ENCODE measurements at regions not wholly inside any gene's neighbourhood (a gene's known extent, or its start where the extent isn't known, plus 50 kb on each side); places are given as distances from the start of the nearest gene placed in this dataset.
"Not testable (repeated sequence)": the region's sequence is repeated elsewhere in the genome, so short reads cannot be mapped to it uniquely, and the experiment has no call there.

DNA sequence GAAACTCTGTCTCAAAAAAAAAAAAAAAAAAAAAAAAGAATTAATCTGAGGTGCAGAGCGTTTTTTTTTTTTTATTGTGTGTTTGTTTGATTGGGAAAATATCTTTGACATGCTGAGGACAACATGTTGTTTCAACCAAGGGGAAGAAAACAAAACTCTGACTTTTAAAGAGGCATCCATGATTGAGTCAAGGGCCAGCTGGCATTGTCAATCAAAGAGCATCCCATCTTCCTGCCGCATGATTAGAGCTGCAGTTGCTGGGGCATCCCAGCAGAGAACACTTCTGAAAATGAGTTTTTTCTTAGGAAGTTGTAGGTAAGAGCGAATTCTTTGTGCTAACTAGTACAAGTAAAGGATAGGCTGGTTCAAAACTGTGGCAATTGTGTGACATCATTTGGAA is 200.9 kb upstream of the DAAM1 start:
- H3K27me3 ChIP-seq = no peaks in the 10 kb centered on the region
- H3K9me3 ChIP-seq (replicated peaks in 1 of 3) = no peaks in the 10 kb centered on the region
- TF ChIP-seq POLR2A (IDR thresholded peaks at IDR 0.05) = no peak
- TF ChIP-seq, protein P1, sequence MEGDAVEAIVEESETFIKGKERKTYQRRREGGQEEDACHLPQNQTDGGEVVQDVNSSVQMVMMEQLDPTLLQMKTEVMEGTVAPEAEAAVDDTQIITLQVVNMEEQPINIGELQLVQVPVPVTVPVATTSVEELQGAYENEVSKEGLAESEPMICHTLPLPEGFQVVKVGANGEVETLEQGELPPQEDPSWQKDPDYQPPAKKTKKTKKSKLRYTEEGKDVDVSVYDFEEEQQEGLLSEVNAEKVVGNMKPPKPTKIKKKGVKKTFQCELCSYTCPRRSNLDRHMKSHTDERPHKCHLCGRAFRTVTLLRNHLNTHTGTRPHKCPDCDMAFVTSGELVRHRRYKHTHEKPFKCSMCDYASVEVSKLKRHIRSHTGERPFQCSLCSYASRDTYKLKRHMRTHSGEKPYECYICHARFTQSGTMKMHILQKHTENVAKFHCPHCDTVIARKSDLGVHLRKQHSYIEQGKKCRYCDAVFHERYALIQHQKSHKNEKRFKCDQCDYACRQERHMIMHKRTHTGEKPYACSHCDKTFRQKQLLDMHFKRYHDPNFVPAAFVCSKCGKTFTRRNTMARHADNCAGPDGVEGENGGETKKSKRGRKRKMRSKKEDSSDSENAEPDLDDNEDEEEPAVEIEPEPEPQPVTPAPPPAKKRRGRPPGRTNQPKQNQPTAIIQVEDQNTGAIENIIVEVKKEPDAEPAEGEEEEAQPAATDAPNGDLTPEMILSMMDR (IDR thresholded peaks at IDR 0.05) = no peak
- no peaks in the 10 kb centered on the region for H3K36me3 ChIP-seq (replicated peaks in 1 of 2)
- 80 to 90% (median 88%) methylated on average over 3 of the region's 3 CpGs for WGBS, 4 donors
- no peak for DNase-seq
- no peak overlapping the region for H3K27ac ChIP-seq
- no peaks in the 10 kb centered on the region for H3K4me1 ChIP-seq (replicated peaks in 1 of 2)
- H3K4me3 ChIP-seq = no peak overlapping the region
- intact Hi-C loops (cut with DNase I) = no loop called here

DNA sequence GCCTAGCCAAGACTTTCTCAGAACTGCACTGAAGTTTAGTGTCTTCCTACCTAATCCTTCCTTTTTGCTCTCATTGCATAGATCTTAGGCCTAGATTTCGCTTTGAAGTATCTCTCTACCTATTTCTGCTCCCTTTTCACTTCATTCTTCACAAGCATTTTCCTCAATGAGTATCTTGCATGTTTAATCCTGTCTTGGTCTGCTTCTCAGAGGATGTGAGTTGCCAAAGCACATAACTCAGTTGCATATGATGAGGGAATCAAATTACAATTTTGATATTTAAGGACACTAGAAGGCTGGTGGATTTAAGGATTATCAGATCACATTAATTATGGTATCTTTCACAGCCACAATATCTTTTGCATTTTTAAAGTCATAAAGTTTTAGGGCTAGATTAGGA is 195.5 kb upstream of the DAAM1 start:
- Histone ChIP-seq H3K27me3 (no peaks in the 10 kb centered on the region), H3K36me3 (replicated peaks in 1 of 2) (no peaks in the 10 kb centered on the region), H3K27ac (no peak overlapping the region), H3K4me1 (replicated peaks in 1 of 2) (no peaks in the 10 kb centered on the region), H3K9me3 (replicated peaks in 1 of 3) (no peaks in the 10 kb centered on the region), H3K4me3 (no peak overlapping the region)
- DNase-seq = no peak
- intact Hi-C loops (cut with DNase I) = no loop called here
- TF ChIP-seq POLR2A (IDR thresholded peaks at IDR 0.05) = no peak
- TF ChIP-seq, protein P1 (IDR thresholded peaks at IDR 0.05) = no peak
- 58 to 93% (median 83%) methylated on average over 1 of the region's 1 CpG for WGBS, 4 donors

DNA sequence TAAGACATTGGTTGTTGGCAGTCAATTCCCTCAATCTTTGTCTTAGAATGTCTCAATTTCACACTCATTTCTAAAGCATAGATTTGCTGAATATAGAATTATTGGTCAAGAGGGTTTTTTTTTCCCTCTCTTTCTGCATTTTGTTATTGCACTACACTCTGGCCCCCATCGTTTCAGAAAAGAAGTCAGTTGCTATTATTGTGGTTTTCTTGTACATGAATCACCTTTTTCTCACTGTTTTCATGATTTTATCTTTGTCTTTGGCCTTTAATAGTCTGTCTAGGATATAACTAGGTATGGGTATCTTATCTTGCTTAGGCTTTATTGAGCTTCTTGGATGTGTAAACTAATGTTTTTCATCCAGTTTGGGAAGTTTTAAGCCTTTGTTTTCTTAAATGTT is 194.3 kb upstream of the DAAM1 start:
- Histone ChIP-seq H3K4me1 (replicated peaks in 1 of 2) (no peaks in the 10 kb centered on the region), H3K9me3 (replicated peaks in 1 of 3) (no peaks in the 10 kb centered on the region), H3K27ac (no peak overlapping the region), H3K27me3 (no peaks in the 10 kb centered on the region), H3K4me3 (no peak overlapping the region), H3K36me3 (replicated peaks in 1 of 2) (no peaks in the 10 kb centered on the region)
- intact Hi-C loops (cut with DNase I) = no loop called here
- 0 to 81% (median 66%) methylated on average over 1 of the region's 1 CpG for WGBS, 4 donors
- DNase-seq = no peak
- TF ChIP-seq, protein P1 (IDR thresholded peaks at IDR 0.05) = no peak
- TF ChIP-seq POLR2A (IDR thresholded peaks at IDR 0.05) = no peak

DNA sequence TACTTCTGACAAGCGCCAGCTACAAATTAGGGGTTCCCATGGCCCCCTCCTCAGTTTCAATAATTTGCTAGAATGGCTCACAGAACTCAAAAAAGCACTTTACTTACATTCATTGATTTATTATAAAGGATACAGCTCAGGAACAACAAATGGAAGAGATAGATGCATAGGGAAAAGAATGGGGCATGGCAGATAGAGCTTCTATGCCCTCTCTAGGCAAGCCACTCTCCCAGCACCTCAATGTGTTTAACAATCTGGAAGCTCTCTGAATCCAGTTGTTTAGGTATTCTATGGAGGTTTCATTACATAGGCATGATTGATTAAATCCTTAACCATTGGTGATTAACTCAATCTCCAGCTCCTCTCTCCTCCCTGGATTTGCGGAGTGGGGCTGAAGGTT is 184.5 kb upstream of the DAAM1 start:
- intact Hi-C loops (cut with DNase I) = no loop called here
- H3K4me1 ChIP-seq (replicated peaks in 1 of 2) = no peaks in the 10 kb centered on the region
- TF ChIP-seq, protein P1 (IDR thresholded peaks at IDR 0.05) = no peak
- no peak for TF ChIP-seq POLR2A (IDR thresholded peaks at IDR 0.05)
- no peak overlapping the region for H3K27ac ChIP-seq
- 83 to 86% (median 86%) methylated on average over 2 of the region's 2 CpGs for WGBS, 4 donors
- no peaks in the 10 kb centered on the region for H3K27me3 ChIP-seq
- DNase-seq = no peak
- no peak overlapping the region for H3K4me3 ChIP-seq
- H3K36me3 ChIP-seq (replicated peaks in 1 of 2) = no peaks in the 10 kb centered on the region
- no peaks in the 10 kb centered on the region for H3K9me3 ChIP-seq (replicated peaks in 1 of 3)

DNA sequence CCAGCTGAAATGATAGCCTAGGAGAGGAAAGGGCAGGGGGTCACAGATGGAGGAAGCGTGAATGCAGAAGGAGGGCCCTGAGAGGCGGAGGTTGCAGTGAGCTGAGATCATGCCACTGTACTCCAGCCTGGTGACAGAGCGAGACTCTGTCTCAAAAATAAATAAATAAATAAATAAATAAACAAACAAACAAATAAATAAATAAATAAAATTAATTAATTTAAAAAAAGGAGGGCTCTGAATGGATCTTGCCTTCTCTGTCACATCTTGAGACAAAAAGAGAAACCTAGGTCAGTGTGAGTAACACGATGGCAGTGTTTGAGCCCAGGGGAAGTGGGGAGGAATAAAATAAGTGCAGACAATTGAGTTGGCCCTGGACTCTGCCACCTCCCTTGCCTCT is 182.3 kb upstream of the DAAM1 start:
- H3K27ac ChIP-seq; H3K4me3 ChIP-seq; H3K36me3 ChIP-seq (replicated peaks in 1 of 2); intact Hi-C loops (cut with DNase I); H3K27me3 ChIP-seq; H3K9me3 ChIP-seq (replicated peaks in 1 of 3); DNase-seq; H3K4me1 ChIP-seq (replicated peaks in 1 of 2): not testable (repeated sequence)
- WGBS, 4 donors = 82 to 96% (median 93%) methylated on average over 4 of the region's 4 CpGs

All from adrenal gland (tissue), 9 donors.